Fibroblast of skin of right quadriceps (primary cell): ENCODE measurements at regions not wholly inside any gene's neighbourhood (a gene's known extent, or its start where the extent isn't known, plus 50 kb on each side); places are given as distances from the start of the nearest gene placed in this dataset.

Experiments
- DNase-seq: peaks from one replicate; pipeline ENCODE4 v3.0.0-alpha.2; 2013

DNA sequence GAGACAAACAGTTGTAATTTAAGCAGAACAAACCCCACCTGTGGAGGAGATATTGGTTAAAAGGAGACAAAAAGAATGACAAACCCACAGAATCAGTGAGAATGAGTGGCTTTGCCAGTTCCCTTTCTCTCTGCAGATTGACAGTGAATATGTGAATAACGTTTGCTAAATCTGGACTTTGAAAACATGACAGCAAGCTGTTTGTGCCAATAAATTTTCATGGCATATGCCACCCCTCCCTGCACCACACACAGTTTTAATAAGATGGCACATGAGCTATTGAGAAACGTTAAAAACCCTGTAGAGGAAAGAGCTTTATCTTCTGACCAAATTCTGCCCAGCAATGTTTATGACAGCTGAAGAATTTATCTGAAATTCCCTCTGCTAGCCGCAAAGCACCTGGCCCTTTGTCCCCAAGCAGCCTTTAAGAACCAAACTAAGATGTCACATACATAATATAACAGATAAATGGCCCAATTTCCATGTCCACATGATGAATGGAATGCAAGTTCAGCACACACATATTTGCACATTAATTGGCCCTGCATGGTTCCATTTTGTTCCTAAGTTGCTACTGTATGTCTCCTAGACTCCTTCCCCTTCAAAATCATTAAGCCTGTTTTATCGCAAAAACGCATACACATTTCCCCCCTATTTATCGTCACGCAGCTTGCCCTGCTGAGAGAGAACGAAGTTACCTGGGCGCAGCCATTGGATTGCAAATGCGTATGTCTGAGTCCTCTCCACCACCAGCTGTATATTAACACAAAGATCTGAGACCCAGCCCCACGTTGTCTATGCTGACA lies 773.5 kb upstream of the EEF2KMT start:
- no peak for DNase-seq

GRCh38 chr16:5867250-5867649 lies 769.7 kb upstream of the EEF2KMT start:
- no peak for DNase-seq

- no peak for DNase-seq
Observed at GRCh38 chr16:5865236-5865635, 767.6 kb upstream of the EEF2KMT start.

DNA sequence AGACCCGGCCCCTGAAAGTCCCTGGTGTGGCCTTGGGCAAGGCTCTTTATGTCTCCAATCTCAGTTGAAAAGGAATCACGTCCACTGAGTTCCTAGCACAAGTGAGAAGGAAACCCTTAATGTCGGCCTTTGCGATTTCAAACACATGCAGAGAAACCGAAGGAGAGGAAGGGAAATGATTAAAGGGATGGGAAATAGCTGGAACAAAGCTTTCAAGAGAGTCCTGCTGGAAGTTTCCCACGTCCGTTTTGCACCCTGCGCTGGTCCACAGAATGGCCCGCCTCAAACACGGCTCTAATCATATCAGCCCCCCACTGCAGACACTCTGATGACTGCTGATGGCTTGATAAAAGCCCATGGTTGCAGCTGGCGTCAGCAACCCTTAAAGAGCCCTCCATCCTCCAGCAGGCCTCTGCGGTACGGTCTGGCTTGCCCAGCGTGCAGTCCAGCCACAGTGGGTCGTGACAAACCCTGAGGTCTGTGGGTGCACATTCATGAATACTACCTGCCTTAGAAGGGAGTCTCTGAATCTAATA lies 765.5 kb upstream of the EEF2KMT start:
- no peak for DNase-seq

GRCh38 chr16:5862103-5862840 lies 764.7 kb upstream of the EEF2KMT start:
- DNase-seq, result no peak

GRCh38 chr16:5861241-5861640 lies 763.6 kb upstream of the EEF2KMT start:
- no peak for DNase-seq

DNA sequence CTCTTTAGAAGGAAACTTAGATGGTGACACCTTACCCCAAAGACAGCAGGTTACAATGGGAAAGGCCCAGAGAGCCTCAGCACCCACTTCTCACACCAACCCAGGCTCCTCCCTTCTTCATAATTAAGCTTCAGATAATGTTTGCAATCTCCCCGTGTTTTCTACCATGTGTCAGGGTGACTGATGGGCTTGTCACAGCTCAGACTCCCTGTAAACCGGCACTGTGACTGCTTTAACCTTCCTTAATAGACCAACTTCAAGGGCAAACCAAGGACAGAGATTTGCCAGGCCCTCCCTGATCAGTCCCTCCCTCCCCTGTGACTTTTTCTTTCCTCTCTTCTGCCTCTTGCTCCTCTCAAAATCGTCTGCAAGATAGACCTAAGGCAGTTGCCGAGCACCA lies 760.6 kb upstream of the EEF2KMT start:
- DNase-seq, result no peak

GRCh38 chr16:5854027-5854426 lies 756.4 kb upstream of the EEF2KMT start:
- DNase-seq, result no peak

GRCh38 chr16:5852151-5852550 lies 754.6 kb upstream of the EEF2KMT start:
- no peak for DNase-seq

GRCh38 chr16:5851393-5851982 lies 753.9 kb upstream of the EEF2KMT start:
- no peak for DNase-seq

- DNase-seq, result no peak
Observed at GRCh38 chr16:5850632-5851392, 753.2 kb upstream of the EEF2KMT start.

DNA sequence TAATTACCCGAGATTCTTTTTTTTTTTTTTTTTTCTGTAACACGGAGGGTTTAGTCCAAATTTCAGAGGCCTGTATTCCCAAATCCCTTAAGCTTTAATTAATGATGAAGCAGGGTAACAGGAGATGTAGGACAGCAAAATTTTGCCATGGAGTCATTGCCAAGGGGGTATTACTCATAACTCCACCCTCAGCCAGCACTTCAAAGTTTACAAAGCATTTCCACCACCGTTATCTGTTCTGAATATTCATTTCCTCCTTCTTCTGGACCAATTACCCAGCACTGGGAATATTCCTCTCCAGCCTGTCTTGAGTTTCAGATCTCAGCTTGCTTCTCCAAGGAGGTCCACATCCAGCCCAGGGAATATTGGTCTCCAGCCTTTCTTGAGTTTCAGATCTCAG lies 747.5 kb upstream of the EEF2KMT start:
- no peak for DNase-seq

- no peak for DNase-seq
Observed at GRCh38 chr16:5841974-5842373, 744.4 kb upstream of the EEF2KMT start.

DNA sequence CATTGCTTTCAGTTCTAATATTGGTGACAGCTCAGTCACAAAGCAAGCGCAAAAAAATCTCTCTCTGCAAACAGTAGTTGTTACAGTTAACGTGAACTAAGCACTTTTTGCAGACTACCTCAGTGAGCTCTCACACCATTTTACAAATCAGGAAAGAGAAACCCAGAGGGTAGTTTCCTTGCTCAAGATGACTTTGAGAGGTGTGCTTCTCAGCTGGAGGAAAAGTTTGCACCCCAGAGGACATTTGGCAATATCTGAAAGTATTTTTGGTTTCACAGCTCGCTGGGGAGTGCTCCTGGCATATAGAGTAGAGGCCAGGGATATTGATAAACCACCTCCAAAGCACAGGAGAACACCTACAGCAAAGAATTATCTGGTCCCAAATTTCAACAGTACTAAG lies 741.1 kb upstream of the EEF2KMT start:
- no peak for DNase-seq

- no peak for DNase-seq
Observed at GRCh38 chr16:5838071-5838470, 740.5 kb upstream of the EEF2KMT start.

- DNase-seq, result no peak
Observed at GRCh38 chr16:5837007-5837670, 739.5 kb upstream of the EEF2KMT start.

- DNase-seq, result no peak
Observed at GRCh38 chr16:5835876-5836275, 738.3 kb upstream of the EEF2KMT start.

- no peak for DNase-seq
Observed at GRCh38 chr16:5826332-5826731, 728.7 kb upstream of the EEF2KMT start.

GRCh38 chr16:5820472-5820871 lies 722.9 kb upstream of the EEF2KMT start:
- DNase-seq, result no peak

GRCh38 chr16:5815570-5816237 lies 718.1 kb upstream of the EEF2KMT start:
- DNase-seq, result no peak

DNA sequence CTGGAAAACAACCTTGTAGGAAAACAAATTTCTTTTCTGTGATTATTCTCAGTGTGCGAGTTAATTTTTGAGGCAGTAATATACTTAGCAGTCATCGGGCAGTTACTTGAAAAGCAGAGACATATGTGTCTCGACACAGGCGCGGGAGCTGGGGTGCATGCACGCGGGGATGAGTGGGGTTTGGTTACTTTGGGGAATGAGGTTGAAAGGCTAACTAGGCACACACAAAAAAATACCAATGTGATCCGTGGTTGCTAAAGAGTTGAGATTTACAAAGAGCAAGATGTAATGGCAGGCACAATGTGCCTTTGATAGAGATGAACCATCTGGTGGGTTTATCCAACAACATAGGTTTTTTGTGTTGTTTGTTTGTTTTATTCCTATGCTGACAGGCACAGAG lies 703.8 kb upstream of the EEF2KMT start:
- DNase-seq, result no peak

GRCh38 chr16:5793556-5793955 lies 696.0 kb upstream of the EEF2KMT start:
- no peak for DNase-seq
